LNCaP clone FGC (cell line): ENCODE measurements at regions not wholly inside any gene's neighbourhood (a gene's known extent, or its start where the extent isn't known, plus 50 kb on each side); places are given as distances from the start of the nearest gene placed in this dataset.

Experiments used
- DNase-seq: peaks from one replicate; pipeline ENCODE4 v3.0.0-alpha.2; 2011; ENCODE audit warnings: low read depth
- H3K4me3 ChIP-seq: 2 replicates; pipeline ENCODE4 v1.5.1; 2011; ENCODE audit warnings: mild to moderate bottlenecking, low read depth, low read length, control low read depth
- CTCF ChIP-seq: IDR thresholded peaks from 2 replicates; pipeline ENCODE4 v1.5.1; 2012; ENCODE audit warnings: mild to moderate bottlenecking; ENCODE audit not compliant: control insufficient read depth, insufficient read depth; ENCODE audit errors: extremely low read depth

- no peak for TF ChIP-seq CTCF
- DNase-seq = no peak
- no peak overlapping the region for H3K4me3 ChIP-seq
Measured at GRCh38 chr16:88317613-88317965, 65.2 kb upstream of the ZNF469 start.

- no peak for DNase-seq
Measured at GRCh38 chr16:88318051-88318450, 64.7 kb upstream of the ZNF469 start.

GRCh38 chr16:88318521-88318920 lies 64.2 kb upstream of the ZNF469 start:
- no peak for TF ChIP-seq CTCF
- no peak for DNase-seq
- no peak overlapping the region for H3K4me3 ChIP-seq

More at GRCh38 chr16:88318051-88318450, 64.7 kb upstream of the ZNF469 start:
- H3K4me3 ChIP-seq = no peak overlapping the region
- no peak for TF ChIP-seq CTCF

- DNase-seq = no peak
- no peak overlapping the region for H3K4me3 ChIP-seq
- TF ChIP-seq CTCF = no peak
Measured at GRCh38 chr16:88319116-88319965, 63.4 kb upstream of the ZNF469 start.

- no peak overlapping the region for H3K4me3 ChIP-seq
- peak; percentile 11 for DNase-seq
- no peak for TF ChIP-seq CTCF
Measured at GRCh38 chr16:88320947-88321634, 61.7 kb upstream of the ZNF469 start.

- no peak for DNase-seq
- TF ChIP-seq CTCF = no peak
- H3K4me3 ChIP-seq = no peak overlapping the region
Measured at GRCh38 chr16:88321635-88322499, 60.9 kb upstream of the ZNF469 start.
